B cell (primary cell): ENCODE measurements at regions not wholly inside any gene's neighbourhood (a gene's known extent, or its start where the extent isn't known, plus 50 kb on each side); places are given as distances from the start of the nearest gene placed in this dataset.

ENCODE experiments used
- ATAC-seq: fragments of 200-7000 bp; cut with Tn5 transposase; one replicate; pipeline ENCODE4 v1.10.0; 2021; ENCODE audit warnings: low read depth, mild to moderate bottlenecking, moderate number of reproducible peaks, moderate library complexity
- CTCF ChIA-PET: fragments of 350-600 bp; sonication (Branson Sonifier 250); formaldehyde crosslinking; loops from one replicate; lab custom pipeline; 2021; ENCODE audit warnings: antibody characterized with exemption, inconsistent platforms; lab: Charles Lee
- POLR2A ChIA-PET: fragments of 350-600 bp; sonication (Branson Sonifier 250); formaldehyde crosslinking; loops from one replicate; lab custom pipeline; 2021; ENCODE audit warnings: antibody characterized with exemption; lab: Charles Lee
- DNase-seq: peaks from one replicate; pipeline ENCODE4 v3.0.0; 2013
- H2AFZ ChIP-seq: 2 replicates; pipeline ENCODE4 v1.6.1; 2012; ENCODE audit warnings: mild to moderate bottlenecking, low read depth, low read length; ENCODE audit not compliant: insufficient read depth, poor library complexity, severe bottlenecking
- H3K27ac ChIP-seq, 2 donors: 1 replicate in 1 of 2; 2 replicates in 1 of 2; pipeline ENCODE4 v1.5.1; 2012 to 2013; ENCODE audit warnings: low read length in 2 of 2, mild to moderate bottlenecking in 2 of 2, moderate library complexity in 1 of 2
- H3K27me3 ChIP-seq, 4 experiments: fragments of 200-600 bp in 1 of 4; sonication (generic) in 1 of 4; replicated peaks in 1 of 4; 1 replicate in 2 of 4; 2 replicates in 2 of 4; pipeline versions ENCODE4 v1.6.1 to v1.7.0; 2013 to 2016; ENCODE audit warnings: low read length in 3 of 4, mild to moderate bottlenecking in 2 of 4, mixed read lengths in 1 of 4, moderate library complexity in 1 of 4; ENCODE audit not compliant: insufficient read depth in 4 of 4, control insufficient read depth in 3 of 4; ENCODE audit errors: control extremely low read depth in 1 of 4
- H3K36me3 ChIP-seq, 2 experiments: replicated peaks in 1 of 2; 1 replicate in 1 of 2; 2 replicates in 1 of 2; pipeline versions ENCODE4 v1.6.1 to v1.7.1; 2013; ENCODE audit warnings: low read length in 1 of 2; ENCODE audit not compliant: insufficient read depth in 2 of 2, control insufficient read depth in 1 of 2; ENCODE audit errors: control extremely low read depth in 1 of 2, extremely low read depth in 1 of 2
- H3K4me1 ChIP-seq, 2 donors: fragments of 200-600 bp in 1 of 2; sonication (generic) in 1 of 2; 1 replicate in 1 of 2; 2 replicates in 1 of 2; pipeline versions ENCODE4 v1.5.1 to v1.6.1; 2013 to 2017; ENCODE audit warnings: low read length in 2 of 2; ENCODE audit not compliant: control insufficient read depth in 2 of 2, insufficient read depth in 2 of 2
- H3K4me2 ChIP-seq: replicated peaks from 2 replicates; pipeline ENCODE3; 2012; ENCODE audit warnings: mild to moderate bottlenecking, low read depth, low read length; ENCODE audit not compliant: poor library complexity, severe bottlenecking
- H3K4me3 ChIP-seq, 5 experiments: fragments of 200-600 bp in 1 of 5; sonication (generic) in 1 of 5; 1 replicate in 3 of 5; 2 replicates in 2 of 5; pipeline versions ENCODE4 v1.5.1 to v1.7.0; 2011 to 2016; ENCODE audit warnings: low read length in 4 of 5, mild to moderate bottlenecking in 4 of 5, low read depth in 2 of 5, control low read depth in 1 of 5, moderate library complexity in 1 of 5; ENCODE audit not compliant: insufficient read depth in 1 of 5; ENCODE audit errors: control extremely low read depth in 1 of 5, extremely low read depth in 1 of 5
- H3K79me2 ChIP-seq: fragments of 200-600 bp; sonication (generic); one replicate; pipeline ENCODE4 v1.6.0; 2016; ENCODE audit warnings: low read length; ENCODE audit not compliant: control insufficient read depth, insufficient read depth
- H3K9ac ChIP-seq: fragments of 200-600 bp; sonication (generic); 2 replicates; pipeline ENCODE4 v1.6.1; 2017; ENCODE audit warnings: mild to moderate bottlenecking, low read length, moderate library complexity
- H3K9me3 ChIP-seq, 3 donors: one replicate each; pipeline versions ENCODE4 v1.6.1 to v1.7.1; 2013; ENCODE audit warnings: low read length in 2 of 3; ENCODE audit not compliant: control insufficient read depth in 2 of 3, insufficient read depth in 1 of 3; ENCODE audit errors: control extremely low read depth in 1 of 3
- H4K20me1 ChIP-seq: 2 replicates; pipeline ENCODE4 v1.6.0; 2012; ENCODE audit warnings: mild to moderate bottlenecking, low read length; ENCODE audit not compliant: insufficient read depth, control insufficient read depth, poor library complexity, severe bottlenecking
- H3K27ac Mint-ChIP-seq: one replicate; pipeline ENCODE4 v1.8.0; 2021; ENCODE audit warnings: mixed read lengths
- H3K27me3 Mint-ChIP-seq: one replicate; pipeline ENCODE4 v1.8.0; 2021; ENCODE audit warnings: mixed read lengths
- H3K4me1 Mint-ChIP-seq: one replicate; pipeline ENCODE4 v1.8.0; 2021; ENCODE audit warnings: mixed read lengths
- H3K4me3 Mint-ChIP-seq: one replicate; pipeline ENCODE4 v1.8.0; 2021; ENCODE audit warnings: mixed read lengths
- H3K9me3 Mint-ChIP-seq: one replicate; pipeline ENCODE4 v1.8.0; 2022; ENCODE audit warnings: mixed read lengths; ENCODE audit not compliant: insufficient read depth
- CTCF ChIP-seq: fragments of 200-600 bp; IDR thresholded peaks from one replicate; pipeline ENCODE4 v1.8.0; 2022; ENCODE audit warnings: antibody characterized with exemption, mild to moderate bottlenecking
- EZH2 ChIP-seq: IDR thresholded peaks from 2 replicates; pipeline ENCODE4 v1.6.1; 2012; ENCODE audit warnings: borderline replicate concordance, low read depth, mild to moderate bottlenecking, moderate library complexity, low read length; ENCODE audit not compliant: insufficient read depth, poor library complexity, severe bottlenecking
- WGBS: methylation state at CpG from one replicate; pipeline ENCODE4 v1.1.5; 2013; ENCODE audit warnings: missing lambda C conversion rate; ENCODE audit not compliant: insufficient coverage; 5-methylcytosine and 5-hydroxymethylcytosine counted together
- intact Hi-C: fragments of 100-400 bp; cut with micrococcal nuclease; formaldehyde crosslinking; loops from one replicate; pipeline ENCODE4 v1.10.0; 2022

- WGBS: 75% methylated on average over 2 of the region's 4 CpGs
- ChIA-PET CTCF (no interaction called here), POLR2A (no interaction called here)
- Mint-ChIP-seq H3K4me1 (no peaks in the 10 kb centered on the region), H3K9me3 (peaks cover 3% of the 10 kb centered on the region), H3K4me3 (no peak overlapping the region), H3K27me3 (no peaks in the 10 kb centered on the region), H3K27ac (no peak overlapping the region)
- no peaks in the 10 kb centered on the region for H3K4me1 ChIP-seq
- H4K20me1 ChIP-seq: no peaks in the 10 kb centered on the region
- ATAC-seq: no peak
- TF ChIP-seq CTCF (no peak), EZH2 (no peak)
- H3K9me3 ChIP-seq: peaks cover 0 to 7% (median 0%) of the 10 kb centered on the region in 3 donors
- DNase-seq: no peak
- H3K27ac ChIP-seq: no peak overlapping the region
- no peak overlapping the region for H3K4me3 ChIP-seq
- H2AFZ ChIP-seq: no peak overlapping the region
- H3K27me3 ChIP-seq: no peaks in the 10 kb centered on the region
- no peaks in the 10 kb centered on the region for H3K79me2 ChIP-seq
- H3K9ac ChIP-seq: no peak overlapping the region
- intact Hi-C loops: no loop called here
- no peaks in the 10 kb centered on the region for H3K36me3 ChIP-seq
- no peak overlapping the region for H3K4me2 ChIP-seq
Measured at GRCh38 chr2:123958011-123958410, 67.1 kb upstream of the CNTNAP5 start.

DNA sequence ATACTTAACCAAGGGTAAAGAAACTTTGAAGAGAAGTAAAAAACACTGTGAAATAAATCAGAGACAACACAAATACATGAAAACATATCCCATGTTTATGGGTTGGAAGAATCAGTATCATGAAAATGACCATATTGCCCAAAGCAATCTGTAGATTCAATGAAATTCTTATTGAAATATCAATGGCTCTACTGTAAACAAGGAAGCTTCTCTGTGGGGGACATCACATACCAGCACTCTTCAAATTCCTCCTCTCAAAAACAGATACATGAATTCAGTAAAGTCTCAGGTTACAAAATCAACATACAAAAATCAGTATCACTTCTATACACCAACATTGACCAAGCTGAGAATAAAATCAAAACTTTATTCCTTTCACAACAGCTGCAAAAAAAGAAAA lies 63.5 kb upstream of the CNTNAP5 start:
- Histone ChIP-seq H3K4me3 (no peak overlapping the region), H3K4me1 (no peaks in the 10 kb centered on the region), H3K9ac (no peak overlapping the region), H3K36me3 (no peaks in the 10 kb centered on the region), H3K4me2 (no peak overlapping the region), H4K20me1 (no peaks in the 10 kb centered on the region), H3K27ac (no peak overlapping the region), H3K9me3 (peaks cover 0 to 7% (median 0%) of the 10 kb centered on the region in 3 donors), H3K27me3 (no peaks in the 10 kb centered on the region), H2AFZ (no peak overlapping the region), H3K79me2 (no peaks in the 10 kb centered on the region)
- no peak for DNase-seq
- H3K4me1 Mint-ChIP-seq: no peaks in the 10 kb centered on the region
- H3K27ac Mint-ChIP-seq: no peak overlapping the region
- intact Hi-C loops: no loop called here
- no peak for TF ChIP-seq CTCF
- TF ChIP-seq EZH2: no peak
- CTCF ChIA-PET: no interaction called here
- POLR2A ChIA-PET: no interaction called here
- no peak for ATAC-seq
- H3K4me3 Mint-ChIP-seq: no peak overlapping the region
- peaks cover 5% of the 10 kb centered on the region for H3K9me3 Mint-ChIP-seq
- no peaks in the 10 kb centered on the region for H3K27me3 Mint-ChIP-seq
